Stimulated activated naive CD8-positive, alpha-beta T cell treated with anti-CD3 and anti-CD28 coated beads, Interleukin-15, amount 100 ng/mL, for 72 hours (primary cell): ENCODE measurements at regions not wholly inside any gene's neighbourhood (a gene's known extent, or its start where the extent isn't known, plus 50 kb on each side); places are given as distances from the start of the nearest gene placed in this dataset.

Experiments
- ATAC-seq: fragments of 150-1000 bp; cut with Tn5 transposase; 2 replicates; pipeline ENCODE4 v1.10.0; 2021; ENCODE audit warnings: mild to moderate bottlenecking, moderate library complexity
- DNase-seq, 2 donors: peaks; one replicate each; pipeline ENCODE4 v3.0.0; 2021 to 2022
- H3K27ac Mint-ChIP-seq, 2 donors: one replicate each; pipeline ENCODE4 v1.8.0; 2022; ENCODE audit warnings: mild to moderate bottlenecking in 2 of 2, mixed read lengths in 2 of 2, moderate library complexity in 2 of 2
- H3K27me3 Mint-ChIP-seq: one replicate; pipeline ENCODE4 v1.8.0; 2022; ENCODE audit warnings: mixed read lengths
- H3K4me1 Mint-ChIP-seq: one replicate; pipeline ENCODE4 v1.8.0; 2022; ENCODE audit warnings: mild to moderate bottlenecking, mixed read lengths
- H3K4me3 Mint-ChIP-seq, 2 donors: one replicate each; pipeline ENCODE4 v1.8.0; 2022; ENCODE audit warnings: mild to moderate bottlenecking in 2 of 2, mixed read lengths in 2 of 2, moderate library complexity in 1 of 2
- H3K9me3 Mint-ChIP-seq, 2 donors: one replicate each; pipeline ENCODE4 v1.8.0; 2022; ENCODE audit warnings: mixed read lengths in 2 of 2

DNA sequence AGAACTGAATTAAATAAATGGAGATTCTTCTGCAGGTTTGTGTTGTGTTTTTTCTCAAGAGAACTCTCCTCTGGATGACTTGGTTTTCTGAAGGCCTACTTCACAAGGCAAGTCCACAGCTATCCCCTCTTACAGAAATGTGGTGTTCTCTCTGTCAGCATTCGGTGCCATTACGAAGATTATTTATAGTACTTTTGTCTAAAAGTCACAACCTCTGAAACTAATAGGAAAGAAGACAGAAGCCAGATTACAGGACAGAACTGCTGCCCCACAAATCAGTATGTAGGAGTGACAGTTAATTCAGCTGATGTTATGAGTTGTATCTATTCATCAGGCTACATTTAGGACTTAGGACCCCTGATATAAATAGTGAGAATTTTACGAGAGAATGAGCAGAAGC is 413.5 kb downstream of the TMX3 start:
- Mint-ChIP-seq H3K4me1 (no peaks in the 10 kb centered on the region), H3K27me3 (no peaks in the 10 kb centered on the region), H3K4me3 (no peak overlapping the region), H3K9me3 (no peaks in the 10 kb centered on the region), H3K27ac (no peak overlapping the region)
- DNase-seq: no peak
- ATAC-seq: no peak

GRCh38 chr18:68299906-68300305 is 415.0 kb downstream of the TMX3 start:
- H3K4me1 Mint-ChIP-seq: no peaks in the 10 kb centered on the region

DNA sequence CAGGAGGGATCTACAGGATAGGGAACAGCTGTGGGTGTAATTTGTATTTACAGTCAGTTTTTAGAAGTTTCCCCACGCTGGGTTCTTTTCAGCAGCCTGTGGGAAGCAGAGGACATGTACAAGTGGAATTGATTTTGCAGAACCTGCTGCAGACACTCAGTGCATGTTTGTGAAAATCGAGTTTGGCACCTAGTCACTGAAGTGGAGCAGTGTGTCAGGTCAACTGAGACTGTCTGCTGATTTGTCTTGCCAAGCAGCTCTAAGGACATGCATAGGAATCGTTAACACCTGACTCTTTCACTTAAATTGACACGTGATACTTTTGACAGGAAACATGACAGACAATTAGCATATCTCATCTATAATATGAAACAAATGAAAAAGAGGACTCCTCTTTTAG is 416.6 kb downstream of the TMX3 start:
- no peak for DNase-seq
- no peak for ATAC-seq
- Mint-ChIP-seq H3K9me3 (peaks cover 0 to 7% of the 10 kb centered on the region in 2 donors), H3K27ac (peak overlapping the region in 1 of 2 donors; percentile 19), H3K4me3 (no peak overlapping the region), H3K4me1 (no peaks in the 10 kb centered on the region), H3K27me3 (no peaks in the 10 kb centered on the region)

More at GRCh38 chr18:68299906-68300305, 415.0 kb downstream of the TMX3 start:
- no peak for DNase-seq
- H3K27me3 Mint-ChIP-seq: no peaks in the 10 kb centered on the region
- no peaks in the 10 kb centered on the region for H3K9me3 Mint-ChIP-seq
- no peak overlapping the region for H3K27ac Mint-ChIP-seq
- no peak for ATAC-seq
- H3K4me3 Mint-ChIP-seq: no peak overlapping the region

DNA sequence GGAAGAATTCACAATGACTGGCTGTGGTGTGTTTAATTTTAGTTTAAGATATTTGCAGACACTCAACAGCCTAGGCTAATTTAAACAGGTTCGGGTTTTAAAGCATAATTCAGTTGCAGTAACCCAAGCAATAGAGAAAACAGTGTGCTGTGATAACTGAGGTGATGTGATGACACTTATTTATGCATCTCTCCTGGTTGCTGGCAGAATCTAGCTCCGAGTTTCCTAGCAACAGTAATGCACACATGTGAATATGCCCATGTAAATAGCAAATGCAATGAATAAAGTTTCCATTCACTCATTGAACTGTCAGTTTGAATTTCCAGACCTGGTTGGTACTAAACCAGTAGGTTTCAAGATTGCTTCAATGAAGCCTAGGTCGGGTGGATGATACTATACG is 426.5 kb downstream of the TMX3 start:
- Mint-ChIP-seq H3K9me3 (peaks cover 0 to 2% of the 10 kb centered on the region in 2 donors), H3K27me3 (no peaks in the 10 kb centered on the region), H3K4me3 (no peak overlapping the region), H3K27ac (no peak overlapping the region), H3K4me1 (no peaks in the 10 kb centered on the region)
- DNase-seq (no peak), ATAC-seq (no peak)

DNA sequence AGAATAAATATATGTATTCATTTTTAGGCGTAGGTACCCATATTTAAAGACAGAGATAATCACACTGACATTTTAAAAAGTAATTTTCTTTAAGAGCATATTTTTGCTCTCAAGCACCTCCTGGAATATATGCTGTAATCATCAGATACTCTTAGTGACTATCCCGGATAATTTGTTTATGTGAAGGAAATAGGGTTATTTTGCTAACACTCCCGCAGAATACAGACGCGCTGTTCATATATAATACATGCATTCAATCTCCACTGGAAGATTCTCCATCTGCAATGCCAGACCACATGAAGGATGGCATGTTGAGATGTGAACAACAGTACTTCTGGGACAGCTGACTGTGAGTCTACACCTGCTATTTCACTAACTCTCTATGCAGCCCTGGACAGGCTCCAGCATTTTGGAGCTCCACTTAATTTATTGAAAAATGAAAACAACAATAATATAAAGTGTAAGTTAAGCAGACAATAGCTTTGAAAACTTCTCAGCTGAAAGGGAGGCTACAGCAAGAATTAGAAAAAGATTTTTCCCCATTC is 430.6 kb downstream of the TMX3 start:
- no peak for DNase-seq
- ATAC-seq: no peak
- no peaks in the 10 kb centered on the region for H3K9me3 Mint-ChIP-seq

DNA sequence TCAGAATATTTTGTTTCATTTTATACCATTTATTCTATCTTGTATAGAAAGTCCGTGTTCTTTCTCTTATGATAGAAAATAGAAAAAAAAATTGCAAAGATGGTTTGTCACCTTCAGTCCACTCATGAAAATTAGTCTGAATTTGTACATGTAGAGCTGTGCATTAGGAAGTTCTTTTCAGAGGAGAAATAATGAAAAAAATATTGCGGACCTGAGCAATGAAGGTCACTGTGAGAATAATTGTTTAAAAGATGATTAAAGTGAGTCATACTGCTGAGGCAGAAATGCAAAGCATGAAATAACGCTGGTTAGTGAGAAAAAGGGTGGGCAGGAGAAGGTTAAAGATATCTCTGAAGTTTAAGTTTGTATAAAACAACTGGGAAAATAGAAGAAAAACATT is 431.1 kb downstream of the TMX3 start:
- ATAC-seq (no peak), DNase-seq (no peak)
- H3K4me1 Mint-ChIP-seq: no peaks in the 10 kb centered on the region
- H3K4me3 Mint-ChIP-seq: no peak overlapping the region
- no peaks in the 10 kb centered on the region for H3K27me3 Mint-ChIP-seq
- no peak overlapping the region for H3K27ac Mint-ChIP-seq
- H3K9me3 Mint-ChIP-seq: no peaks in the 10 kb centered on the region

More for the DNA sequence above, 430.6 kb downstream of the TMX3 start:
- H3K27me3 Mint-ChIP-seq: no peaks in the 10 kb centered on the region
- H3K27ac Mint-ChIP-seq: no peak overlapping the region
- no peak overlapping the region for H3K4me3 Mint-ChIP-seq
- no peaks in the 10 kb centered on the region for H3K4me1 Mint-ChIP-seq

- H3K27ac Mint-ChIP-seq: no peak overlapping the region
- ATAC-seq (no peak), DNase-seq (no peak)
- H3K4me3 Mint-ChIP-seq: no peak overlapping the region
- no peaks in the 10 kb centered on the region for H3K27me3 Mint-ChIP-seq
- H3K9me3 Mint-ChIP-seq: no peaks in the 10 kb centered on the region
- no peaks in the 10 kb centered on the region for H3K4me1 Mint-ChIP-seq
Measured at GRCh38 chr18:68282232-68282631, 432.7 kb downstream of the TMX3 start.

GRCh38 chr18:68275616-68276015 is 439.3 kb downstream of the TMX3 start:
- Mint-ChIP-seq H3K4me1 (no peaks in the 10 kb centered on the region), H3K4me3 (no peak overlapping the region), H3K27ac (no peak overlapping the region), H3K27me3 (no peaks in the 10 kb centered on the region), H3K9me3 (no peaks in the 10 kb centered on the region)
- DNase-seq (no peak), ATAC-seq (peak; percentile 9)

GRCh38 chr18:68270017-68270416 is 444.9 kb downstream of the TMX3 start:
- peaks cover under 1% of the 10 kb centered on the region for H3K27me3 Mint-ChIP-seq
- ATAC-seq (no peak), DNase-seq (no peak)
- H3K4me3 Mint-ChIP-seq: no peak overlapping the region
- no peak overlapping the region for H3K27ac Mint-ChIP-seq
- H3K4me1 Mint-ChIP-seq: no peaks in the 10 kb centered on the region
- H3K9me3 Mint-ChIP-seq: no peaks in the 10 kb centered on the region

GRCh38 chr18:68267583-68267982 is 447.3 kb downstream of the TMX3 start:
- Mint-ChIP-seq H3K4me1 (no peaks in the 10 kb centered on the region), H3K4me3 (no peak overlapping the region), H3K27ac (no peak overlapping the region), H3K9me3 (no peaks in the 10 kb centered on the region), H3K27me3 (peaks cover 6% of the 10 kb centered on the region)
- ATAC-seq (no peak), DNase-seq (no peak)

DNA sequence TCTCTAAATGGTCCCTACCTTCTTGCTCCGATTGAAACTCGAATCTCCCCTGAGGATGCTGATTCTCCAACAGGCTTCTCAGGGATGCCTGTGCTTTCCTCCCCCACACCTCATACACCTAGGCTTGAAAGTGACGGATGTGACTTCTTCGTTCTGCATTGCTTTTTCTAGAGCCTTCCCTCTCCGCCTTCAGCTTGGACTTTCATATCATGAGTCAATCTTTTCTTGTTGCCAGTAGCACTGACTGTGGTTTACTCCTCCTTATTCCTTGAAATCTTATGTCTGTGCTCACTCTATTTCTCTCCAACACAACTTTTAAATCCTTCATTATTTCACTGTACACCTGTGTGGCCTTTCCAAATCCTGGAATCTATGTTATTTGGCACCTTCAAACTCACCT is 451.4 kb downstream of the TMX3 start:
- Mint-ChIP-seq H3K9me3 (no peaks in the 10 kb centered on the region), H3K27ac (no peak overlapping the region), H3K4me1 (no peaks in the 10 kb centered on the region), H3K4me3 (no peak overlapping the region), H3K27me3 (peaks cover 6% of the 10 kb centered on the region)
- ATAC-seq: no peak
- no peak for DNase-seq

DNA sequence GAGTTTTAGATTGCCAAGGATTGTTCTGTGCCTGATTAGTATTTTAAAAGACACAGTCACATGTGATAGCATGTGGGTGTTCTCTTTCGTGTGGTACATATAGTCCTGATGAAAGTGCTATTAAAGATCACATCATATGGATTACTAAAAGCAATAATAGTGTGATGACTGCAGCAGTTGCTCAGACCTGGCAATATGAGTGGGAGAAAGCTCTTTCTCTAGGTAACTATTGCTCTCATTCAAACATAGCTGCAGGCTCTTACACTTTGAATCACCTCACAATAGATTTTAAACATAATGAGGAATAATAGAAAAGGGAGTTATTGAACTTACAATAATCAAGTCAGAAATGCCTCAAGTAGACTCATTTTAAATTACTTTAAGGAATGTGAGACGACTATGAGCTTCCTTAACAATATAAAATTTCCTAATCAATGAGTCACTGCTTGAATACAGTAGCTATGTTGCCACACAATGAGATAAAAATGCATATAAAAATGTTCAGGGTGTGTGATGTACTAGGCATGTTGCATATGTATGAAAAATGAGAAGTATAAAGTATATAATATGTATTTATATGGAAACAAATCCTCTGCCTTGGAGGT is 452.1 kb downstream of the TMX3 start:
- Mint-ChIP-seq H3K27ac (no peak overlapping the region), H3K4me3 (no peak overlapping the region), H3K9me3 (no peaks in the 10 kb centered on the region), H3K4me1 (no peaks in the 10 kb centered on the region), H3K27me3 (peaks cover 6% of the 10 kb centered on the region)
- ATAC-seq (no peak), DNase-seq (no peak)

- Mint-ChIP-seq H3K4me1 (no peaks in the 10 kb centered on the region), H3K27me3 (no peaks in the 10 kb centered on the region), H3K4me3 (no peak overlapping the region), H3K27ac (no peak overlapping the region), H3K9me3 (no peaks in the 10 kb centered on the region)
- ATAC-seq: no peak
- no peak for DNase-seq
Measured at GRCh38 chr18:68256418-68257067, 458.4 kb downstream of the TMX3 start.

- H3K9me3 Mint-ChIP-seq: no peaks in the 10 kb centered on the region
- DNase-seq: no peak
- no peak overlapping the region for H3K4me3 Mint-ChIP-seq
- no peaks in the 10 kb centered on the region for H3K4me1 Mint-ChIP-seq
- H3K27ac Mint-ChIP-seq: no peak overlapping the region
- H3K27me3 Mint-ChIP-seq: no peaks in the 10 kb centered on the region
- no peak for ATAC-seq
Measured at GRCh38 chr18:68244786-68245185, 470.1 kb downstream of the TMX3 start.

DNA sequence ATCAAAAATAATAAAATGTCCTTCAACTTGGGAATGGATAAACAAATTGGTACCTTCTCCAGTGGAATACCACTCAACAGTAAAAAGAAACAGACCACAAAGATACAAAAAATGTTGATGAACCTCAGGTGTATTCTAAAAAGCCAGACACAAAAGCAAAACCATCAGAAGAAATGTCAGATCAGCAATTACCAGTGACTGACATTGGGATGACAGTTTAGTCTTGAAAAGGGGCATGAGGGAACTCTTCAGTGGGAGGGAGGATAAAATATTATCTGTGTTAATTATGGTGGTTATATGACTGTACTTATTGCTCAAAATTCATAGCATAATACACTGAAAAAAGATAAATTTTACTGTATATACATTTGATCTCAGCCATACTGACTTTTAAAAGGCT is 473.0 kb downstream of the TMX3 start:
- Mint-ChIP-seq H3K27ac (no peak overlapping the region), H3K4me3 (no peak overlapping the region), H3K27me3 (no peaks in the 10 kb centered on the region), H3K9me3 (no peaks in the 10 kb centered on the region), H3K4me1 (no peaks in the 10 kb centered on the region)
- DNase-seq: no peak
- no peak for ATAC-seq

DNA sequence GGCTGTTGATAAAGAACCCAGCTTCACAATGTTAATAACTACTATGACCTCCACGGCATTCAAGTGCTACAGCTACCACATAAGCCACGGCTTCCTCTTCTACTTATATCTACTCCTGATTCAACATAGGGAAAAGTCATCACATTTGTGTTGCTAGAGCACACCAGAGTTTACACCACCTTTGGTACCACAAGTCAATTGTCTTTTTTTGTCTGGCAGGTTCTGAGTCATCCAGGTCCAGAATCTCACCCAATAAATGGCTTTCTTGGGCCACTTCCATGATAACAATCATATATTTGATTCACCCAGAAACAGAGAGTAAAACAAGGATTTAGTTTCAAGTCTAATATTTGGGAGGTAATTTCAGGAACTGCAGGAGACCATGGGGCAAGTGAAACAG is 480.2 kb downstream of the TMX3 start:
- Mint-ChIP-seq H3K27ac (no peak overlapping the region), H3K4me1 (no peaks in the 10 kb centered on the region), H3K27me3 (peaks cover 9% of the 10 kb centered on the region), H3K4me3 (no peak overlapping the region), H3K9me3 (no peaks in the 10 kb centered on the region)
- DNase-seq (no peak), ATAC-seq (no peak)

DNA sequence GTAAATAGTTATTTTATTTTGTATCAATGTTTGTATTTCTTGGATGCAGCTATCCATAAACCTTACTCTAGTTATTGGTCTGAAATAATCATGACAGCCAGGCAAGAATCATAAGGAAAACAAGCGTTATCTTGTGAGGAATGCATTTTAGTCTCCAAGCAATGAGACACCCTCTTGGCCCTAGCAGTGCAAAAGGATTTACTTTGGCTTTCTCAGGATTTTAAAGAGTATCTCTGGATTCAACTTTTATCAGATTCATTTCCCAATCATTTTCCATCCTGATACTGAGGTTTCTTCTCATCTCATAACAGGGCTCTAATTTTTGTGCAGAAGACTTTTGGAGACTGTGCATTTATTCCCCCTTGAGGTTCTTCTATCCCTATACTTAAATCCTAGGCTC is 480.8 kb downstream of the TMX3 start:
- no peaks in the 10 kb centered on the region for H3K4me1 Mint-ChIP-seq
- no peak overlapping the region for H3K27ac Mint-ChIP-seq
- H3K27me3 Mint-ChIP-seq: peaks cover 9% of the 10 kb centered on the region
- ATAC-seq (no peak), DNase-seq (no peak)
- H3K9me3 Mint-ChIP-seq: no peaks in the 10 kb centered on the region
- H3K4me3 Mint-ChIP-seq: no peak overlapping the region
